ENCODE measurements at regions not wholly inside any gene's neighbourhood (a gene's known extent, or its start where the extent isn't known, plus 50 kb on each side); places are given as distances from the start of the nearest gene placed in this dataset.

- Histone ChIP-seq H2BK15ac (ENCODE audit: low read length) (no peak overlapping the region), H3K4me2 (ENCODE audit: insufficient read depth in 1 of 2, low read depth in 2 of 2, low read length in 2 of 2) (no peak overlapping the region), H3K23ac (ENCODE audit: insufficient read length) (no peak overlapping the region), H4K8ac (ENCODE audit: extremely low read depth, insufficient read depth, low read length) (no peak overlapping the region), H3K4me3 (ENCODE audit: extremely low read depth in 1 of 4, insufficient read depth in 2 of 4, low read depth in 3 of 4, low read length in 4 of 4) (no peak overlapping the region), H4K5ac (ENCODE audit: insufficient read length, low read depth, low read length) (no peak overlapping the region), H2BK120ac (replicated peaks; ENCODE audit: low read depth, low read length) (no peak overlapping the region), H3K56ac (replicated peaks; ENCODE audit: insufficient read length, low read depth, low read length) (no peak overlapping the region), H3K36me3 (ENCODE audit: control insufficient read depth in 2 of 4, insufficient read depth in 4 of 4, low read length in 3 of 4) (no peaks in the 10 kb centered on the region), H2BK12ac (ENCODE audit: low read depth, low read length) (no peak overlapping the region), H4K20me1 (replicated peaks in 1 of 2; ENCODE audit: control insufficient read depth in 1 of 2, insufficient read depth in 2 of 2, low read length in 2 of 2) (no peaks in the 10 kb centered on the region), H3K14ac (ENCODE audit: insufficient read length) (no peak overlapping the region), H3K79me2 (ENCODE audit: control insufficient read depth in 1 of 2, insufficient read depth in 2 of 2, low read length in 2 of 2) (no peaks in the 10 kb centered on the region), H3K4me1 (replicated peaks in 1 of 4; ENCODE audit: control insufficient read depth in 3 of 4, insufficient read depth in 4 of 4, low read length in 3 of 4) (no peaks in the 10 kb centered on the region), H3K27ac (ENCODE audit: low read depth, low read length) (no peak overlapping the region), H4K91ac (replicated peaks; ENCODE audit: insufficient read length, low read length) (no peak overlapping the region), H3K79me1 (ENCODE audit: low read depth, low read length) (no peaks in the 10 kb centered on the region), H2BK20ac (ENCODE audit: low read length) (no peak overlapping the region), H3K27me3 (replicated peaks in 1 of 4; ENCODE audit: control insufficient read depth in 3 of 4, extremely low read depth in 1 of 4, insufficient read depth in 3 of 4, low read length in 3 of 4) (no peaks in the 10 kb centered on the region), H3K4ac (replicated peaks; ENCODE audit: insufficient read length, low read depth, low read length) (no peak overlapping the region), H2BK5ac (ENCODE audit: low read depth, low read length) (no peak overlapping the region), H3K9me3 (ENCODE audit: insufficient read depth in 2 of 2, low read depth in 1 of 2, low read length in 1 of 2) (no peaks in the 10 kb centered on the region), H3K9ac (replicated peaks in 1 of 4; ENCODE audit: extremely low read depth in 1 of 4, low read depth in 3 of 4, low read length in 3 of 4) (no peak overlapping the region), H3K23me2 (ENCODE audit: low read depth, low read length) (no peaks in the 10 kb centered on the region), H3K18ac (ENCODE audit: extremely low read depth, low read length) (no peak overlapping the region), H2AK5ac (ENCODE audit: low read depth, low read length) (no peak overlapping the region), H2AFZ (ENCODE audit: low read length) (no peak overlapping the region)
- DNase-seq (ENCODE audit: low read depth in 1 of 2, low spot score in 2 of 2) (no peak), FAIRE-seq (no peak)
- WGBS, 2 experiments (ENCODE audit: extremely low coverage in 1 of 2, insufficient coverage in 1 of 2, insufficient read length in 1 of 2, insufficient replicate concordance in 2 of 2, low coverage in 1 of 2, low lambda C conversion rate in 2 of 2, missing lambda C conversion rate in 1 of 2), result 85% methylated on average over 2 of the region's 2 CpGs; no CpG with 5 or more reads in 1 of the 2 experiments
- ChIA-PET CTCF (ENCODE audit: partially characterized antibody) (no interaction called here), POLR2A (ENCODE audit: partially characterized antibody) (no interaction called here)
- no peak for TF ChIP-seq BCL11A (IDR thresholded peaks at IDR 0.05; ENCODE audit: low read depth in 2 of 2, low read length in 2 of 2)
- TF ChIP-seq SP2 (IDR thresholded peaks at IDR 0.05; ENCODE audit: low read length), result no peak
- no peak for TF ChIP-seq NANOG (IDR thresholded peaks at IDR 0.05; ENCODE audit: insufficient read depth, low read depth, low read length, poor library complexity, severe bottlenecking)
- TF ChIP-seq NRF1 (IDR thresholded peaks at IDR 0.05; ENCODE audit: low read depth, low read length), result no peak
- TF ChIP-seq MAFK (IDR thresholded peaks at IDR 0.05; ENCODE audit: low read depth, low read length), result no peak
- no peak for TF ChIP-seq RNF2 (IDR thresholded peaks at IDR 0.05; ENCODE audit: borderline replicate concordance, low read depth, low read length, missing control alignments, poor library complexity, severe bottlenecking)
These were observed 697.8 kb upstream of the HS3ST1 start for GRCh38 chr4:12126474-12126873.
